Erythroblast (primary cell): ENCODE measurements at regions not wholly inside any gene's neighbourhood (a gene's known extent, or its start where the extent isn't known, plus 50 kb on each side); places are given as distances from the start of the nearest gene placed in this dataset.

Experiments used
- GATA1 ChIP-seq: IDR thresholded peaks from 2 replicates; pipeline ENCODE4 v1.6.1; 2011; ENCODE audit warnings: low read depth, mild to moderate bottlenecking, control low read depth, low read length, moderate library complexity
- POLR2A ChIP-seq: IDR thresholded peaks from 2 replicates; pipeline ENCODE4 v1.6.1; 2011; ENCODE audit warnings: mild to moderate bottlenecking, low read length

- no peak for TF ChIP-seq POLR2A
- TF ChIP-seq GATA1 = no peak
These were observed 90.9 kb downstream of the LSM5 start for GRCh38 chr7:32399311-32399710.
